ENCODE measurements at regions not wholly inside any gene's neighbourhood (a gene's known extent, or its start where the extent isn't known, plus 50 kb on each side); places are given as distances from the start of the nearest gene placed in this dataset.

DNA sequence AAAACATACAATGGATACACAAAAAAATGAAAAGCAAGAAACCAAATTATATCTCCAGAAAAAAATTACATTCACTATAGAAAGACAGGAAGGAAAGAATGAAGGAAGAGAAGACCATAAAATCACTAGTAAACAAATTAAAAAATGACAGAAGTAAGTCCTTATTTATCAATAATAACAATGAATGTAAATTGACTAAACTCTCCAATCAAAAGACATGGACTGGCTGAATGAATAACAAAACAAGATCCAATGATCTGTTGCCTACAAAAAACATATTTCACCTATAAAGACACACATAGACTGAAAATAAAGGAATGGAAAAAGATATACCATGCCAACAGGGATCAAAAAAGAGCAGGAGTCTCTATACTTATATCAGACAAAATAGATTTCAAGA, 203.2 kb upstream of the F9 start (continued):
- TF ChIP-seq, protein P1, sequence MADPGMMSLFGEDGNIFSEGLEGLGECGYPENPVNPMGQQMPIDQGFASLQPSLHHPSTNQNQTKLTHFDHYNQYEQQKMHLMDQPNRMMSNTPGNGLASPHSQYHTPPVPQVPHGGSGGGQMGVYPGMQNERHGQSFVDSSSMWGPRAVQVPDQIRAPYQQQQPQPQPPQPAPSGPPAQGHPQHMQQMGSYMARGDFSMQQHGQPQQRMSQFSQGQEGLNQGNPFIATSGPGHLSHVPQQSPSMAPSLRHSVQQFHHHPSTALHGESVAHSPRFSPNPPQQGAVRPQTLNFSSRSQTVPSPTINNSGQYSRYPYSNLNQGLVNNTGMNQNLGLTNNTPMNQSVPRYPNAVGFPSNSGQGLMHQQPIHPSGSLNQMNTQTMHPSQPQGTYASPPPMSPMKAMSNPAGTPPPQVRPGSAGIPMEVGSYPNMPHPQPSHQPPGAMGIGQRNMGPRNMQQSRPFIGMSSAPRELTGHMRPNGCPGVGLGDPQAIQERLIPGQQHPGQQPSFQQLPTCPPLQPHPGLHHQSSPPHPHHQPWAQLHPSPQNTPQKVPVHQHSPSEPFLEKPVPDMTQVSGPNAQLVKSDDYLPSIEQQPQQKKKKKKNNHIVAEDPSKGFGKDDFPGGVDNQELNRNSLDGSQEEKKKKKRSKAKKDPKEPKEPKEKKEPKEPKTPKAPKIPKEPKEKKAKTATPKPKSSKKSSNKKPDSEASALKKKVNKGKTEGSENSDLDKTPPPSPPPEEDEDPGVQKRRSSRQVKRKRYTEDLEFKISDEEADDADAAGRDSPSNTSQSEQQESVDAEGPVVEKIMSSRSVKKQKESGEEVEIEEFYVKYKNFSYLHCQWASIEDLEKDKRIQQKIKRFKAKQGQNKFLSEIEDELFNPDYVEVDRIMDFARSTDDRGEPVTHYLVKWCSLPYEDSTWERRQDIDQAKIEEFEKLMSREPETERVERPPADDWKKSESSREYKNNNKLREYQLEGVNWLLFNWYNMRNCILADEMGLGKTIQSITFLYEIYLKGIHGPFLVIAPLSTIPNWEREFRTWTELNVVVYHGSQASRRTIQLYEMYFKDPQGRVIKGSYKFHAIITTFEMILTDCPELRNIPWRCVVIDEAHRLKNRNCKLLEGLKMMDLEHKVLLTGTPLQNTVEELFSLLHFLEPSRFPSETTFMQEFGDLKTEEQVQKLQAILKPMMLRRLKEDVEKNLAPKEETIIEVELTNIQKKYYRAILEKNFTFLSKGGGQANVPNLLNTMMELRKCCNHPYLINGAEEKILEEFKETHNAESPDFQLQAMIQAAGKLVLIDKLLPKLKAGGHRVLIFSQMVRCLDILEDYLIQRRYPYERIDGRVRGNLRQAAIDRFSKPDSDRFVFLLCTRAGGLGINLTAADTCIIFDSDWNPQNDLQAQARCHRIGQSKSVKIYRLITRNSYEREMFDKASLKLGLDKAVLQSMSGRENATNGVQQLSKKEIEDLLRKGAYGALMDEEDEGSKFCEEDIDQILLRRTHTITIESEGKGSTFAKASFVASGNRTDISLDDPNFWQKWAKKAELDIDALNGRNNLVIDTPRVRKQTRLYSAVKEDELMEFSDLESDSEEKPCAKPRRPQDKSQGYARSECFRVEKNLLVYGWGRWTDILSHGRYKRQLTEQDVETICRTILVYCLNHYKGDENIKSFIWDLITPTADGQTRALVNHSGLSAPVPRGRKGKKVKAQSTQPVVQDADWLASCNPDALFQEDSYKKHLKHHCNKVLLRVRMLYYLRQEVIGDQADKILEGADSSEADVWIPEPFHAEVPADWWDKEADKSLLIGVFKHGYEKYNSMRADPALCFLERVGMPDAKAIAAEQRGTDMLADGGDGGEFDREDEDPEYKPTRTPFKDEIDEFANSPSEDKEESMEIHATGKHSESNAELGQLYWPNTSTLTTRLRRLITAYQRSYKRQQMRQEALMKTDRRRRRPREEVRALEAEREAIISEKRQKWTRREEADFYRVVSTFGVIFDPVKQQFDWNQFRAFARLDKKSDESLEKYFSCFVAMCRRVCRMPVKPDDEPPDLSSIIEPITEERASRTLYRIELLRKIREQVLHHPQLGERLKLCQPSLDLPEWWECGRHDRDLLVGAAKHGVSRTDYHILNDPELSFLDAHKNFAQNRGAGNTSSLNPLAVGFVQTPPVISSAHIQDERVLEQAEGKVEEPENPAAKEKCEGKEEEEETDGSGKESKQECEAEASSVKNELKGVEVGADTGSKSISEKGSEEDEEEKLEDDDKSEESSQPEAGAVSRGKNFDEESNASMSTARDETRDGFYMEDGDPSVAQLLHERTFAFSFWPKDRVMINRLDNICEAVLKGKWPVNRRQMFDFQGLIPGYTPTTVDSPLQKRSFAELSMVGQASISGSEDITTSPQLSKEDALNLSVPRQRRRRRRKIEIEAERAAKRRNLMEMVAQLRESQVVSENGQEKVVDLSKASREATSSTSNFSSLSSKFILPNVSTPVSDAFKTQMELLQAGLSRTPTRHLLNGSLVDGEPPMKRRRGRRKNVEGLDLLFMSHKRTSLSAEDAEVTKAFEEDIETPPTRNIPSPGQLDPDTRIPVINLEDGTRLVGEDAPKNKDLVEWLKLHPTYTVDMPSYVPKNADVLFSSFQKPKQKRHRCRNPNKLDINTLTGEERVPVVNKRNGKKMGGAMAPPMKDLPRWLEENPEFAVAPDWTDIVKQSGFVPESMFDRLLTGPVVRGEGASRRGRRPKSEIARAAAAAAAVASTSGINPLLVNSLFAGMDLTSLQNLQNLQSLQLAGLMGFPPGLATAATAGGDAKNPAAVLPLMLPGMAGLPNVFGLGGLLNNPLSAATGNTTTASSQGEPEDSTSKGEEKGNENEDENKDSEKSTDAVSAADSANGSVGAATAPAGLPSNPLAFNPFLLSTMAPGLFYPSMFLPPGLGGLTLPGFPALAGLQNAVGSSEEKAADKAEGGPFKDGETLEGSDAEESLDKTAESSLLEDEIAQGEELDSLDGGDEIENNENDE (IDR thresholded peaks at IDR 0.05; ENCODE audit: insufficient replicate concordance, low read length) = no peak
- no peak for TF ChIP-seq SP4 (IDR thresholded peaks at IDR 0.05; ENCODE audit: low read length)
- no peak for TF ChIP-seq RBBP5 (IDR thresholded peaks at IDR 0.05; ENCODE audit: borderline replicate concordance, low read depth, low read length)
- TF ChIP-seq, protein P2, sequence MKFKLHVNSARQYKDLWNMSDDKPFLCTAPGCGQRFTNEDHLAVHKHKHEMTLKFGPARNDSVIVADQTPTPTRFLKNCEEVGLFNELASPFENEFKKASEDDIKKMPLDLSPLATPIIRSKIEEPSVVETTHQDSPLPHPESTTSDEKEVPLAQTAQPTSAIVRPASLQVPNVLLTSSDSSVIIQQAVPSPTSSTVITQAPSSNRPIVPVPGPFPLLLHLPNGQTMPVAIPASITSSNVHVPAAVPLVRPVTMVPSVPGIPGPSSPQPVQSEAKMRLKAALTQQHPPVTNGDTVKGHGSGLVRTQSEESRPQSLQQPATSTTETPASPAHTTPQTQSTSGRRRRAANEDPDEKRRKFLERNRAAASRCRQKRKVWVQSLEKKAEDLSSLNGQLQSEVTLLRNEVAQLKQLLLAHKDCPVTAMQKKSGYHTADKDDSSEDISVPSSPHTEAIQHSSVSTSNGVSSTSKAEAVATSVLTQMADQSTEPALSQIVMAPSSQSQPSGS (IDR thresholded peaks at IDR 0.05; ENCODE audit: low read length) = no peak
- TF ChIP-seq CBX5 (IDR thresholded peaks at IDR 0.05; ENCODE audit: low read depth, low read length) = no peak
- TF ChIP-seq EZH2 (IDR thresholded peaks at IDR 0.05; ENCODE audit: low read depth, low read length, severe bottlenecking) = no peak
- no peak for TF ChIP-seq BCL11A (IDR thresholded peaks at IDR 0.05; ENCODE audit: low read depth in 2 of 2, low read length in 2 of 2)
- no peak for TF ChIP-seq CEBPB (IDR thresholded peaks at IDR 0.05; ENCODE audit: low read depth, low read length)
